Activated CD8-positive, alpha-beta memory T cell treated with anti-CD3 and anti-CD28 coated beads, Interleukin-2, amount 50 U/mL, for 1 hour (primary cell): ENCODE measurements at regions not wholly inside any gene's neighbourhood (a gene's known extent, or its start where the extent isn't known, plus 50 kb on each side); places are given as distances from the start of the nearest gene placed in this dataset.
"Not testable (repeated sequence)": the region's sequence is repeated elsewhere in the genome, so short reads cannot be mapped to it uniquely, and the experiment has no call there.

Experiments
- DNase-seq: peaks from one replicate; pipeline ENCODE4 v3.0.0-alpha.2; 2020; ENCODE audit errors: extremely low read depth

DNA sequence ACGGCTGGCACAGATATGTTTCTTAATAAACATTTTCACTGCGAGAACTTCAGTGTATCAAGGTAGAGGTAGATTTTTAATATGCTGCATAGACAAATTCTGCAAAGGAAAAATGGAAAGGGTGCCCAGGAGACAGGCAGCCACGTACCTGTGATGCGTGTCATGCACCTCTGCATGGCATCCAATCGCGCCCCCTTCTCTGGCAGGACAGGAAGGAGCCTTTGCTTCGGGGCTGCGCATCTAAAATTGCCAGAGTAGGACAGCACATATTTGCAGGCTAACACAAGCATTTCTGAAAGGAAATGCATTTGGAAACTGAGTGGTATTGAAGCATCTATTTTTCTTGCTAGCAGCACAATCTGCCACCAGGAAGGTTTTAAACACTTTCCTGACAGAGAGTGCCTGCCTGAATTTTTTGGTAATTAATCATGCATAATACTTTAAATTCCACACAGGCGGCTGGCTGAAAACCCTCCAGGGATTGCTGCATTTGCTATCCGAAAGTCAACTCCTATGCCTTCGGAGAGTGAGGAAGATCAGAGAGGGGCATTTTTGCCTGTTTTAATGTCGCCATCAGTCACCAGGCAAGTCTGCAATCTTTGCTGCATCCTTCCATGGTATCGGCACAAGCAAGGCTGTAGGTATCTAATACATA is 165.1 kb upstream of the ATP10A start:
- DNase-seq = no peak

DNA sequence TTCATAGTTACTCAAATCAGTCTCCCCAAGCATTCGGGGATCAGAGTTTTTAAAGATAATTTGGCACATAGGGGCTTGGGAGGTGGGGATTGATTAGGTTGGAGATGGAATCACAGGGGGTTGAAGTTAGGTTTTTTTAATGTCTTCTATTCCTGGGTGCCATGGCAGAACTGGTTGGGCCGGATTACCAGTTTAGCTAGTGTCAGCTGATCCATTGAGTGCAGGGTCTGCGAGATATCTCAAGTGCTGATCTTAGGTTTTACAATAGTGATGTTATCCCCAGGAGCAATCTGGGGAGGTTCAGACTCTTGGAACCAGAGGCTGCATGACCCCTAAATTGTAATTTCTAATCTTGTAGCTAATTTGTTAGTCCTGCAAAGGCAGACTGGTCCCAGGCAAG is 163.5 kb upstream of the ATP10A start:
- DNase-seq = not testable (repeated sequence)

DNA sequence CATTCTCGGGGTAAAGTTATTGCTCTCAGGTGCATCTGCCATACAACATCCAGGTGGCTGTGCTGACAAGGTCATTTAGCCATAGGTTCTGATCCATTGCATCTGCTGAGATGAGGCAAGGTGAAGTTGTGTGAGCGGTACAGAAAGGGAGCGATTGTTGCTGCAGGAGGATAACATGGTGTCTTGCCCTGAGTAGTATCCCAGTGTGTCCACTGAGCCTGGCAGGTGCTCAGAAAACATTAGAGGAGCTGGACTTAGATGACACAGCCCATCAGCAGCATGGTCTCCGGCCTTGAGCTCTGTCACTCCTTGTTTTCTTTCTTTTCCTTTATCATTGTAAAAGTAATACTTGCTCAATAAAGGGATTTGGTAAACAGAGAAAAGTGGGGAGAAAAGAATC is 161.1 kb upstream of the ATP10A start:
- no peak for DNase-seq

DNA sequence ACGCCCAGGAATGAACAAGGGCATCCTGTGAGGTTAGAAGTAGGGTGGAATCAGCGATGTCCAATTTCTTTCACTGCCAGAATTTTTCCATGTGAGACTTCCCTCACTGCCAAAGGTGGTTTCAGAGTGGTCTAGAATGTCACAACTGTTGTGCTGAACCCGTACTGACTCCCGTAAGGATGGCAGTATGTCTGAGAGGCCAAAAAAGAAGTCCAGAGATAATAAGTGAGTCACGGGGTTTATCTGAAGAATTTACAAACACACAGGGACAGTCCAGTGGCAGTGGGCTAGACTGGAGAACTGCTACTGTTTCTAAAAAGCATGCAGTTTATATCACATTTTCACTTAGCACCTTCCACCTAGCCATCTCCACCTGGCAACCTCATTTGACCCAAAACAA is 160.6 kb upstream of the ATP10A start:
- no peak for DNase-seq

DNA sequence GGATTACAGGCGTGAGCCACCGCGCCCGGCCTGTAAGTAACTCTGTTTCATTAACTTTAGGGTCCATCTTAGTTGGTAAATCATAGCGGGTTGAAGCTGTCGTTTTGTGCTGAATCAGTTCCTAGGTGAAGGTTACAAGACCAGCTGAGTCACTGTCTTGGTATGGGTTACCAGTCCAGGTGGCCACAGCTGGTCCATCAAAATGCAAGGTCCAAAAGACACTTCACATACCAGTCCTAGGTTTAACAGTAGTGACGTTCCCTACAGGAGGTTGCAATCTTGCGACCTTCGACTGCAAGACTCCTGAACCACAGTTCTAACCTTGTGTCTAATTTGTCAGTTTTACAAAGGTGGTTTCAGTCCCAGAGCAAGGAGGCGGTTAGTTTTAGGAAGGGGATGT is 160.1 kb upstream of the ATP10A start:
- no peak for DNase-seq

DNA sequence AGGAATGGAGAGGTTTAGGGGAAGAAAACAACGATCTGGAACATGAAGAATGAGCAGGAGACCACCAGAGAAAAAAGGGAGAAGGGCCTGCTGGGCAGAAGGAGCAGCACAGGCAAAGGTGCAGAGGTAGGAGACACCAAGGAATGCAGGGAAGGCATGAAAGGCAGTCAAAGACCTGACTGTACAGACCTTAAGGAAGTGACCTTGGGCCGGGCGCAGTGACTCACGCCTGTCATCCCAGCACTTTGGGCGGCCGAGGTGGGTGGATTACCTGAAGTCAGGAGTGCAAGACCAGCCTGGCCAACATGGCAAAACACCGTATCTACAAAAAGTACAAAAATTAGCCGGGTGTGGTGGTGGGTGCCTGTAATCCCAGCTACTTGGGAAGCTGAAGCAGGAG is 157.7 kb upstream of the ATP10A start:
- no peak for DNase-seq

DNA sequence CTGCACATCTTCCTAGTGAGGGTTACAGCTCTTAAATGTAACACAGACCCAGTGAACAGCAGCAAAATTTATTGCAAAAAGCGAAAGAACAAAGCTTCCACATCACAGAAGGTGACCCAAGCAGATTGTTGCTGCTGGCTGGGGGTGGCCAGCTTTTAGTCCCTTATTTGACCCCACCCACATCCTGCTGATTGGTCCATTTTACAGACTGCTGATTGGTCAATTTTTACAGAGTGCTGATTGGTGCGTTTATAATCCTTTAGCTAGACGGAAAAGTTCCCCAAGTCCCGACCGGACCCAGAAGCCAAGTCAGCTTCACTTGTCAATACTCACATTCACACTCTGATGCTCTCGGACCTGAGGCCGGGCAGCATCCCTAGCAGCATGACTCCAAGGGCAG is 154.5 kb upstream of the ATP10A start:
- DNase-seq = no peak

DNA sequence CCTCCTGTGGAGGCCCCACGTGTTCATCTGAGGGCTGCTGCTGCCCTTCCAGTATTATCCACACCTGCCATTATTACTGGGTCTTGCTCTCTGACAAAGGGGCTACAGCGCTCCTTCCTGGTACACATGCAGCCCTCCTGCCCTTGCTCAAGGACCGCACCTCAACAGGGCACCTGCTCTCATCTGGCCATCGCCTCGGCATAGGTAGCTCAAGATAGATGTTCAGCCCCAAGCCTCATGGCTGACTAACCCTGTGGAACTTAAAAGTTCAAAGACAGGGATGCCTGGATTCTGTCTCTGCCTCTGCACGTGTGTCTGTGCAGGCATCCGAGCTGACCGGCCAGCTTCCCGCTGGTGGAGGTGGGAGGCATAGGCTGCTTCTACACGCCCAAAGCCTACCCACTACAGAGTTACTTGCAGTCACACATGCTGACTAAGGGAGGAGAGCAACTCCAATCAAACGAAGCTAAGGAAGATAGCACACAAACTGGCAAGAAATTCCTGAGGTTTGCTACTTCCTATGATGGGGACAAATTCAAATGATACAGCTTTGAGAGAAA is 152.5 kb upstream of the ATP10A start:
- no peak for DNase-seq

DNA sequence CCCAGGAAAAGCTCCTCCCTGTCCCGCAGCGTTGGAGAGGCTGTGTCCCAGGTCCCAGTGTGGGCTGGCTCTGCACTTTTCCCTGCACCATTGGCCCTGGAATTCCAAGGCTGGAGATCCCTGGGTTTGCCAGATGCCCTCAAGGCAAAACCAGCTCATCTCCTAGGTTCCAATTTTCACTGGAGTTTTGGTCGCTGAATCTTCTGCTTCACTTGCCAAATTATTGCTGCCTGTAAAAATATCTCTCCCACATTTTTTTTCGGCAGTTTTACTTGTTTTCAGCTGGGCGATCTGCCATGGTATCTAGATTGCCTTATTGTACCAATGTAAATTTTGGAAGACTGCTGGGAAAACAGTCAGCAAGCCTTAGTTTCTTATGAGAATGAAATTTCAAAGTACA is 150.9 kb upstream of the ATP10A start:
- DNase-seq = no peak

DNA sequence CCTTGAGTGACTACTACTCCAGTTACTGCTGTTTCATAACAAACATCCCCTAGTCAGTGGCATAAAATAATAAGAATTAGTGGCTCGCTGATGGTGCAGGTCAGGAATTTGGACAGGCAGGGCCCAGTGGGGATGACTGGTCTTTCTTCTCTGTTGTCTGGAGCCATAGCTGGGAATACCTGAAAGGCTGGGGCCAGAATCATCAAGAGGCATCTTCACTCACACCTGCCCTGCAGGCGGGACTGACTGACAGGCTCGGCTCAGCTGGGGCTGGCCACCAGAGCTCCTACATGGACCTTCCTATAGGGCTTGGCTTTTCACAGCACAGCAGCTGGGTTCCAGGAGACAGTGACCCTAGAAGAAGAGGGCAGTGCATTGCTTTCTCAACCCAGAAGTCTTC is 148.8 kb upstream of the ATP10A start:
- no peak for DNase-seq

DNA sequence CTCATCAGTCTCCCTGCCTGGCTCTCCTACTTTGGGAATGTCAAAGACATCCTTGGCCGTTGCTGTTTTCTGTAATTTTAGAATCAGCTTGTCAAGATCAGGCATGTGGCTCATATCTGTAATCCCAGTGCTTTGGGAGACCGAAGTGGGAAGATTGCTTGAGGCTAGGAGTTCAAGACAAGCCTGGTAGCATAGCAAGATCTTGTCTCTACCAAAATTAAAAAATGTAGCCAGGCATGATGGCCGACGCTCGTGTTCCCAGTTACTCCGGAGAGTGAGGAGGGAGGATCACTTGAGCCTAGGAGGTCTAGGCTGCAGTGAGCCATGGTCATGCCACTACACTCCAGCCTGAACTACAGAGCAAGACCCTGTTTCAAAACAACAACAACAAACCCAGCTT is 144.0 kb upstream of the ATP10A start:
- DNase-seq = no peak

DNA sequence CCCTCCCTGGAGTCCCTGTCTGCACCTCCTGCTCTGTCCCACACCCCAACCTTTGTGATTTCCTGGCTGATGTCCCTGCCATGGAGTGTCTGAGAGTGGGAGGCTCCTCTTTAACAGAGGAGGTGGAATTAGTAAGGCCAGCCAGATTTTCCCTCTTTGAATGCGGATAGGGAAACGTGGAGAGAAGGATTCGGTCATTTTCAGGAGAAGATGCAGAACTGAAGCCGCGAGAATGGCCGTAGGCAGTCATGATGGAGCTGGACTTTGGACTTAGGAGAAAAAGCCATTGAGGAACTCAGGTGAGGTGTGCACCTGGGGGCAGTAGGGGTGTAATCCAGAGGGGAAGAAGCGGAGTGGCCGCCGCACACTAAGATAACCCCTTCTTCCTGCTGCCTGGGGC is 138.1 kb upstream of the ATP10A start:
- DNase-seq = no peak

DNA sequence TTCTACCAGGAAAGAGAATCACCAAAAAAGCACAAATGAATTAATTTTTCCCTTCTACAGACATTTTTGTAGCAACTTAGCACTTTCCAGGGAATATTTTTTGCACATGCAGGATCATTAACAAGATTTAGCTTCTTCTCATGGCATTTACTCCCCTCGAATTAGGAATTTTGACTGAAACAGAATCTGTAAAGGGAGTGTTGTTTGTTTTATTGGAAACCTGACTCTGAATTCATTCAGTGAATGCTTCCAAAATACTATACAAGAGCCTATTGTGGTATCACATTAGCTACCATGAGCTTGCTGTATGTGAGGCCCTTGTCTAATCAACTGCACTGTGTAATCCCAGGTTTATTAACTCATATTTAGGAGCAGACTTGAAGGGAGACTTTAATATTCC is 130.4 kb upstream of the ATP10A start:
- DNase-seq = no peak

DNA sequence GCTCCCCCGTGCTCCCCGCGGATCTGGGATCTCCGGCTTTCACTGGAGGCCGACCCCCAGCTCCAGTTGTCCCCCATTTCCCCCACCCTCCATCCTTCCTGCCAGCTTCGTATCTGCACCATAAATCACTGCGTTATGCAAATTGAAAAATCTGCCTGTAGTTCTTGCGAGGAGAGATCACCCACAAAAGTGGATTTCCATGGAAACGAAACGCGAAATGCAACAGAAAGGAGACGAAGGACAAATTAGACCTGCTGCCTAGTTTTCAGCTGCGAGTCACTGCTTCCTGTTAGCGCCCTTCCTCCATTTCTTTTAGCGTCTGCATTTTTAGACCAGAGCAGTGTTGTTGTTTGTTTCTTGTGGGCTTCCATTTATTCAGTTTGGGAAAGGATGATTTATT is 127.1 kb upstream of the ATP10A start:
- DNase-seq = no peak

DNA sequence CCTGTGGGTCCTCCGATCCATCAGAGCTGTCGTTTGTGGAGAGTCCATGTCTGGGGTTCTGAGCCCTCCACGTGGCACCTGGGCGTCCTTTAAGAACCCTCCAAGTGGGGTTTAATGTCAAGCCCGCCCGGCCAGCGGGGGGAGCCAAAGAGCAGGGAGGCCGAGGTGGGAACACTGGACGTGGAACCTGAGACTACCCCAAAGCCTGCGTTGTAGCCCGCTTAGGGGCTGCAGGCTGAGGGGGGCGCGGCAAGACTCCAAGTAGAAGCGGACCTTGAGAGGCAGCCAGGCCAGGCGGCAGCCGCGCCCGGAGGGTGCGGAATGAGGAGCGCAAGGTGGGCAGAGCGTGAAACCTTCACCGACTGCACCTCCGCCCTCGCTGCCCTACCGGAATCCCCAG is 126.2 kb upstream of the ATP10A start:
- DNase-seq = no peak

DNA sequence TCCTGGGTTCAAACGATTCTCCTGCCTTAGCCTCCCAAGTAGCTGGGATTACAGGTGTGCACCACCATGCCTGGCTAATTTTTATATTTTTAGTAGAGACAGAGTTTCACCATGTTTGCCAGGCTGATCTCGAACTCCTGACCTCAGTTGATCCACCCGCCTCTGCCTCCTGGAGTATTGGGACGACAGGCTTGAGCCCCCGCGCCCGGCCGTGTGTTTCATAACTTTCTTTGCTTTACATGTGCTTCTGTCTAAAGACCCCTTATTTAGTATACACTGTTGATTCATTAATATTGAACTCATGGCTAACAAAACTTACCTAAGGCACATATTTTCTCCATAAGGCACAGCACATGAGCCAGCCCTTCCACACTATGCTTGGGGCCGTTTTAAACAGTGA is 125.6 kb upstream of the ATP10A start:
- DNase-seq = not testable (repeated sequence)

DNA sequence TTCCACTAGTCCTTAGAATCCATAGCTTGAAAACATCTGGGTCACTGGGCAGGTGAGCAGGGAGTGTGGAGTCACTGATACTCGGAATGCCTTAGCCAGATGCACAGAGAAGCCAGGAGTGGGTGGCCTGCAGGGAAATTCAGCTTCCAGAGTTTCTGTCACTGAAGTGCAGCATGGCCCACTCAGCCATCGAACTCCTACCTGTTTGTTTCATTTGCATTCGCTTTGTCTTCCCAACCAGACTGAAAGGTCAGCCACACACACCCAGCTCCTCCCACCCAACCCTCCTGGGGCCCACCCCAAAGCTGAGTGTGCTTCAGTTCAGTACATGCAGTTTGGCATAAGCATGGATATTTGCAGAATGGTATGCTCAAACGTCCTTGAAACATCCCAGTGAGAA is 124.5 kb upstream of the ATP10A start:
- no peak for DNase-seq

DNA sequence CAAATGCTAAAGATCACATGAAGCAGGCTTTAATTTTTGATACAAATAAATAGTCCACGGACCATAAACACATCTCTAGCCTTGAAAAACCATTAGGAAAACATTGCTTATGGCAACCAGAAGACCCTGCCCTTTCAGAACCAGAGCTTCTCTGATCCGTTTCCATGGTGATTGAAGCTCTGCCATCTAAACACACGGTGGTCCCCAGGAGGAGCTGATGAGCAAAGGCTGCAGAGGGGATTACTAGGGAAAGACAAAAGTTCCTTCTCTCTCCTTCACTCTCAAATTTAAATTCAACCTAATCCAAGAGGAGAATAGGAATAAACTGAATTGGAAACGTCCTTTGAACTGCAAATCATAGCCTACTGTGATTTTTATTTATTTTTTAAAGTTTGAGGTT is 122.0 kb upstream of the ATP10A start:
- no peak for DNase-seq

DNA sequence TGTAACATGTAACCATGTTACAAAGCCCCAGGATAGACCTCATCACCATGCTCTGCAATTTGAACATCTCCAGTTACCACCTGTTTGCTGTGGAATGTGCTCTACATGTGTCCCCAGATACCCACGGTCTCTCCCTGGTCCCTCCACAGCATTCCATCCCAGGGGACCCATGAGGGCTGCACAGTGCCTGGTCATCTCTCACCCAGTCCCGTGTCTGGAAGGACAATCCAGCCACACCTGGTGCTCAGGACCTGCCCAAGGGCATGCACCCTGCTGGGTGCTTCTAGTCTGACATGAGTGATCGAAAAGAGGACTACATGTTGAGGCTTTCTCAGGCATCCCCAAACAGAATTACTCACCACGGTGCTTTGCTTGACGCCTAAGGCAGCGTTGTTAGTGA is 119.6 kb upstream of the ATP10A start:
- DNase-seq = no peak

DNA sequence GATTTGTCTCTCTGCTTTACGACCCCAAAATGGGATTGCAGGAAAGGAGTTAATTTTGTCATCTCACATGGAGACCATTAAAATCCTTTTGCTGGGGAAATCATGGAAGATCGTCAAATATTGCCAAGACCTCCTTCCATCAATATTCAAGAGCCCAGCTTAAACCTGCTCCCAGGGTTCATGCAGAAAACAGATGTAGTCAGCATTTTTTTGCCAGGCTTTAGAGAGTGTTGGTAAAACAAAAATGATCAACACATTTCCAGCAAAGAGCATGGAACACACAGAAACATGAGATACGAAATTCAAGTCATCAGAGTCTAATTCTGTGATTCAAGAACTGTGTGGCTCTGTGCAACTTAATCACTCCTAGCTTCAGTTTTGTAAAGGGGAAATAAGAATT is 118.0 kb upstream of the ATP10A start:
- DNase-seq = no peak

DNA sequence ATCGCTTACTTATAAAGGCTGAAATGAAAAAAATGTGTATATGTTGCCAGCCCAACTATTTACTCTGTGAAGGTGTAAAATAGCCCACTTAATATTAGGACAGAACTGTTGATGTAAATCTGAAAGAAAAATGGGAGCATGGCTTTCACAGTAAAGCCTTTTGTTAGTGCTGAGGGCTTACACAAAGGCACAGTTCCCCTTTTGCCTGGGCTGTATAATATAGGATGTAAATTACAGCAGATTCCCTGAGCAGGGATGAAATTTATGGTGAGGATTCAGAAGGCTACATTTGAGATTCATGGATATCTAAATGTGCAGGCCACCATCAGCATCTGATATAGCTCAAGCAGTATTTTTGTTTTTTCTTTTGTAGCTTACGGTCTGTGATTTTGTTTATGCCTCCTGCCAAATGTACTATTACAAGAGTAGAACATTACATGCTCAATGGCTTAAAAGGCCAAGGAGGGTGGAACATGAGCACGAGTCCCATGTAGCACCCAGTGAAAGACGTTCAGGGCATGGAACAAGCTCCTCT is 109.1 kb upstream of the ATP10A start:
- no peak for DNase-seq

DNA sequence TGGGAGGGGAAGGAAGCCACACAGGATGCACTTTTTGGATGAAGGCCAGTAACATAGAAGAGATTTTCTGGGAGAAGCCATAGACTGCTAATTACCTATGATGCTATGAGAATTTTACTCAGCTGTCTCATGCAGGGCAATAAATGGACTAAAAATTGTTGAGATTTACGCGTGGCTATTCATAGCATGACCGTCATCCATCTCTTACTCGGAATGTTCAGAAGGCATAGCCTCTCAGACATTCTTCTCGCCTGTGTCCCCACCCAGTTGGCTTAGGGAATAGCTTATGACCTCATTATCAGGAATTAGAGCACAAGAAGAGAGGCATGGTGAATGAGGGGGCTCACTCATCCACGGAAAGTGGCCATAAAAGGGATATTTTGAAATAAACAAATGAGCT is 107.9 kb upstream of the ATP10A start:
- no peak for DNase-seq

DNA sequence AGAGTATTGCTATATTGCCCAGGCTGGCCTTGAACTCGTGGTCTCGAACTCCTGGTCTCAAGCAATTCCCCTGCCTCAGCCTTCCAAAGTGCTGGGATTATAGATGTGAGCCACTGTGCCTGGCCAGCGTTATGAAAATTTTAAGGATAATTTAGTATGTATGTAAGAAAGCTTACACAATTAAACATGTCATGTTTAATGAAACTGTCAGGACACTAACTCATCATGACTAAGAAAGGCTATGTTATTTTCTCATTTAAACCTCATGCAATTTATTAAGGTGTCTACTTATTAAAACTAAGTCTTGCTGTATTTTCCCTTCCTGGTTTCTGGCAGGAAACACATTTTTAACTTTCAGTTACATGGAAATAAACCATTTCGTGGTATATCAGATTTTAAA is 106.8 kb upstream of the ATP10A start:
- no peak for DNase-seq

DNA sequence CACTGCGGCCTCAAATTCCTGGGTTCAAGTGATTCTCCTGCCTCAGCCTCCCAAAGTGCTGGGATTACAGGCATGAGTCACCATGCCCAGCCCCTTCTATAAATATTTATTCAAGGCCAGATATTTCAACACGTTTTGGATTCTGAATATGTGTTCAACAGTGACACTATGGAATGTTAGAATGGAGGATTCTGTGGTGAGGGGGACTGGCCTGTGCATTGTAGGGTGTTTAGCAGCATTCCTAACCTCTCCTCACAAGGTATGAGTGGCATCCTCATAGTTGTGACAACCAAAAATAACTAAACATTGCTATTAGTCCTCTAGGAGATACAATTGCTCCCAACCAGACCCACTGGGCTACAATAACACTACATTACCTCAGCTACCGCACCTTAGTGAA is 104.0 kb upstream of the ATP10A start:
- DNase-seq = no peak
